ENCODE measurements at regions not wholly inside any gene's neighbourhood (a gene's known extent, or its start where the extent isn't known, plus 50 kb on each side); places are given as distances from the start of the nearest gene placed in this dataset.

DNA sequence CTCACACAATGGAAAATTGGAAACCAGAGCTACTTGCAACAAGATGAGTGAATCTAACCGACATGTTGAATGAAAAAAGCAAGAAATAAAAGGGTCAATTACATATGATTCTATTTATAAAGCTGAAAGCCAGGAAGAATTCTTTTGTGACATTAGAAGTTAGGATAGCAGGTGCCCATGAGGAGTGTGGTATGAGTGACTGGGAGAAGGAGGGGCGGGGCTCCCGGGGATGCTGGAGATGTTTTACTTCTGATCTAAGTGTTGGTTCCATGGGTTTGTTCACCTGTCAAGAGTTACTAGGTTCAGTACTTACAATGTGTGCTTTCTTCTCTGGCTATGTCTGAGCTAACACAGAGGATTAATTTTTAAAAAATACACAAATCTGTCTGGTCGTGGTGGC, 60.8 kb downstream of the NSMCE3 start:
- H3K9me3 ChIP-seq (ENCODE audit: control insufficient read depth, low read length) = no peaks in the 10 kb centered on the region
- no peaks in the 10 kb centered on the region for H3K27me3 ChIP-seq (ENCODE audit: control insufficient read depth, insufficient read depth)
- H3K4me1 ChIP-seq (ENCODE audit: control insufficient read depth, insufficient read depth, low read length) = no peaks in the 10 kb centered on the region
- H3K27ac ChIP-seq (ENCODE audit: low read length) = no peak overlapping the region
- no peak for ATAC-seq
- no peak overlapping the region for H3K4me3 ChIP-seq (ENCODE audit: low read length)
- intact Hi-C loops (cut with DNase I) = no loop called here
- no peak for DNase-seq
- WGBS = 60% methylated on average over 4 of the region's 4 CpGs

GRCh38 chr15:29208352-29208751, 61.3 kb downstream of the NSMCE3 start:
- ATAC-seq (no peak), DNase-seq (no peak)
- H3K27ac ChIP-seq (ENCODE audit: low read length) = no peak overlapping the region
- no peaks in the 10 kb centered on the region for H3K9me3 ChIP-seq (ENCODE audit: control insufficient read depth, low read length)
- H3K27me3 ChIP-seq (ENCODE audit: control insufficient read depth, insufficient read depth) = no peaks in the 10 kb centered on the region
- 14% methylated on average over 5 of the region's 5 CpGs for WGBS
- no peaks in the 10 kb centered on the region for H3K4me1 ChIP-seq (ENCODE audit: control insufficient read depth, insufficient read depth, low read length)
- intact Hi-C loops (cut with DNase I) = no loop called here
- no peak overlapping the region for H3K4me3 ChIP-seq (ENCODE audit: low read length)

GRCh38 chr15:29207758-29208108, 61.9 kb downstream of the NSMCE3 start:
- intact Hi-C loops (cut with DNase I) = no loop called here
- H3K9me3 ChIP-seq (ENCODE audit: control insufficient read depth, low read length) = no peaks in the 10 kb centered on the region
- no peak for ATAC-seq
- no peaks in the 10 kb centered on the region for H3K27me3 ChIP-seq (ENCODE audit: control insufficient read depth, insufficient read depth)
- H3K4me1 ChIP-seq (ENCODE audit: control insufficient read depth, insufficient read depth, low read length) = no peaks in the 10 kb centered on the region
- no peak for DNase-seq
- WGBS = 73% methylated on average over 5 of the region's 5 CpGs
- H3K27ac ChIP-seq (ENCODE audit: low read length) = no peak overlapping the region
- H3K4me3 ChIP-seq (ENCODE audit: low read length) = no peak overlapping the region

- WGBS = 89% methylated on average over 23 of the region's 23 CpGs
- Histone ChIP-seq H3K9me3 (ENCODE audit: control insufficient read depth, low read length) (no peaks in the 10 kb centered on the region), H3K4me1 (ENCODE audit: control insufficient read depth, insufficient read depth, low read length) (no peaks in the 10 kb centered on the region), H3K27me3 (ENCODE audit: control insufficient read depth, insufficient read depth) (no peaks in the 10 kb centered on the region), H3K27ac (ENCODE audit: low read length) (no peak overlapping the region), H3K4me3 (ENCODE audit: low read length) (no peak overlapping the region)
- intact Hi-C loops (cut with DNase I) = no loop called here
- DNase-seq (no peak), ATAC-seq (no peak)
These were observed 62.4 kb downstream of the NSMCE3 start for GRCh38 chr15:29207027-29207757.

DNA sequence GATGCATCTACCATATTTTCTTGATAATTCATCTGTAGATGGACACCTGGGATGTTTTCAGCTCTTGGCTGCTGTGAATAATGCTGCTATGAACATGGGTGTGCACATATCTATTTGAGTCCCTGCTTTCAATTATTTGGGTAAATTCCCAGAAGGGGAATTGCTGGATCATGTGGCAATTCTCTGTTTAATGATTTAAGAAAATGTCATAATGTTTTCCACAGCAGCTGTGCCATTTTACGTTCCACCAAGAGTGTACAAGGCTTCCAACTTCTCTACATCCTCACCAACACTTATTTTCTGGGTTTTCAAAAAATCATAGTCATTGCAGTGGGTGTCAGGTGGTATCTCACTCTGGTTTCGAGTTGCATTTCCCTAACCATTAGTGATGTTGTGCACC, 64.4 kb downstream of the NSMCE3 start:
- Histone ChIP-seq H3K9me3 (ENCODE audit: control insufficient read depth, low read length) (no peaks in the 10 kb centered on the region), H3K4me1 (ENCODE audit: control insufficient read depth, insufficient read depth, low read length) (no peaks in the 10 kb centered on the region), H3K4me3 (ENCODE audit: low read length) (no peak overlapping the region), H3K27me3 (ENCODE audit: control insufficient read depth, insufficient read depth) (no peaks in the 10 kb centered on the region), H3K27ac (ENCODE audit: low read length) (no peak overlapping the region)
- ATAC-seq = no peak
- intact Hi-C loops (cut with DNase I) = no loop called here
- 73% methylated on average over 2 of the region's 2 CpGs for WGBS
- no peak for DNase-seq

GRCh38 chr15:29204369-29204755, 65.3 kb downstream of the NSMCE3 start:
- no peak for ATAC-seq
- H3K4me3 ChIP-seq (ENCODE audit: low read length) = no peak overlapping the region
- WGBS = 85% methylated on average over 7 of the region's 7 CpGs
- no peak overlapping the region for H3K27ac ChIP-seq (ENCODE audit: low read length)
- H3K9me3 ChIP-seq (ENCODE audit: control insufficient read depth, low read length) = no peaks in the 10 kb centered on the region
- DNase-seq = no peak
- intact Hi-C loops (cut with DNase I) = no loop called here
- no peaks in the 10 kb centered on the region for H3K27me3 ChIP-seq (ENCODE audit: control insufficient read depth, insufficient read depth)
- no peaks in the 10 kb centered on the region for H3K4me1 ChIP-seq (ENCODE audit: control insufficient read depth, insufficient read depth, low read length)

- Histone ChIP-seq H3K9me3 (ENCODE audit: control insufficient read depth, low read length) (no peaks in the 10 kb centered on the region), H3K4me1 (ENCODE audit: control insufficient read depth, insufficient read depth, low read length) (no peaks in the 10 kb centered on the region), H3K27me3 (ENCODE audit: control insufficient read depth, insufficient read depth) (no peaks in the 10 kb centered on the region), H3K4me3 (ENCODE audit: low read length) (no peak overlapping the region), H3K27ac (ENCODE audit: low read length) (no peak overlapping the region)
- intact Hi-C loops (cut with DNase I) = no loop called here
- ATAC-seq (no peak), DNase-seq (no peak)
- WGBS = 67% methylated on average over 8 of the region's 8 CpGs
These were observed 65.8 kb downstream of the NSMCE3 start for GRCh38 chr15:29203718-29204368.

GRCh38 chr15:29196722-29197121, 72.9 kb downstream of the NSMCE3 start:
- Histone ChIP-seq H3K27me3 (ENCODE audit: control insufficient read depth, insufficient read depth) (no peaks in the 10 kb centered on the region), H3K9me3 (ENCODE audit: control insufficient read depth, low read length) (no peaks in the 10 kb centered on the region), H3K27ac (ENCODE audit: low read length) (no peak overlapping the region), H3K4me3 (ENCODE audit: low read length) (no peak overlapping the region), H3K4me1 (ENCODE audit: control insufficient read depth, insufficient read depth, low read length) (no peaks in the 10 kb centered on the region)
- intact Hi-C loops (cut with DNase I) = no loop called here
- no peak for ATAC-seq
- DNase-seq = no peak
- WGBS = 68% methylated on average over 3 of the region's 3 CpGs

- no peaks in the 10 kb centered on the region for H3K27me3 ChIP-seq (ENCODE audit: control insufficient read depth, insufficient read depth)
- intact Hi-C loops (cut with DNase I) = no loop called here
- H3K4me3 ChIP-seq (ENCODE audit: low read length) = no peak overlapping the region
- no peak overlapping the region for H3K27ac ChIP-seq (ENCODE audit: low read length)
- H3K4me1 ChIP-seq (ENCODE audit: control insufficient read depth, insufficient read depth, low read length) = no peaks in the 10 kb centered on the region
- H3K9me3 ChIP-seq (ENCODE audit: control insufficient read depth, low read length) = no peaks in the 10 kb centered on the region
- DNase-seq = no peak
- 28% methylated on average over 14 of the region's 14 CpGs for WGBS
- ATAC-seq = no peak
These were observed 73.3 kb downstream of the NSMCE3 start for GRCh38 chr15:29196290-29196689.

DNA sequence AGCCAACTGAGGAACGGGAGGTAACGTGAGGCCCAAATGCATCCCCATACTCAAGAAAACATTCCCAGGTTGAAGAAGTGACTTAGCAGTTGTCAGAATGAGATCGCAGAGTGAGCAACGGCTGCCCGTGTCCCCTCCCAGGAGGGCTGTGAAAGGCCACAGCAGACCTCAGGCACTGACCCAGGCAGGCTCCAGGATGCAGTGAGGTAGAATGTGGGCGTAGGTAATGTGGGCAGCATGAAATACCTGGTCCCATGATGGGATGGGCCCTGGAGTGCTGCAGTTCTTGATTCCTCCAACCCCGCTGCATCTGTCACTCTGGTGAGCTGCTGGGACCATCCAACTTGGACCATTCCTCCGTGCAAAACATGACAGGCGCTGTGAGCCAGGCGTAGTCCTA, 74.8 kb downstream of the NSMCE3 start:
- DNase-seq (no peak), ATAC-seq (no peak)
- intact Hi-C loops (cut with DNase I) = no loop called here
- H3K27me3 ChIP-seq (ENCODE audit: control insufficient read depth, insufficient read depth) = no peaks in the 10 kb centered on the region
- no peaks in the 10 kb centered on the region for H3K9me3 ChIP-seq (ENCODE audit: control insufficient read depth, low read length)
- H3K4me3 ChIP-seq (ENCODE audit: low read length) = no peak overlapping the region
- no peak overlapping the region for H3K27ac ChIP-seq (ENCODE audit: low read length)
- WGBS = 87% methylated on average over 10 of the region's 10 CpGs
- no peaks in the 10 kb centered on the region for H3K4me1 ChIP-seq (ENCODE audit: control insufficient read depth, insufficient read depth, low read length)

GRCh38 chr15:29183071-29183831, 86.4 kb downstream of the NSMCE3 start:
- H3K4me1 ChIP-seq (ENCODE audit: control insufficient read depth, insufficient read depth, low read length) = no peaks in the 10 kb centered on the region
- 60% methylated on average over 14 of the region's 14 CpGs for WGBS
- no peak overlapping the region for H3K27ac ChIP-seq (ENCODE audit: low read length)
- H3K9me3 ChIP-seq (ENCODE audit: control insufficient read depth, low read length) = no peaks in the 10 kb centered on the region
- H3K4me3 ChIP-seq (ENCODE audit: low read length) = no peak overlapping the region
- no peaks in the 10 kb centered on the region for H3K27me3 ChIP-seq (ENCODE audit: control insufficient read depth, insufficient read depth)
- intact Hi-C loops (cut with DNase I) = no loop called here
- ATAC-seq (no peak), DNase-seq (no peak)
